Uterus (tissue), 3 donors: ENCODE measurements at regions not wholly inside any gene's neighbourhood (a gene's known extent, or its start where the extent isn't known, plus 50 kb on each side); places are given as distances from the start of the nearest gene placed in this dataset.

Experiments used
- DNase-seq, 2 donors: peaks; one replicate each; pipeline ENCODE4 v3.0.0-alpha.2; 2019 to 2020
- H3K27ac ChIP-seq, 2 donors: fragments of 200-600 bp; sonication (generic); 1 replicate in 1 of 2; 2 replicates in 1 of 2; pipeline ENCODE4 v1.5.1; 2016 to 2018
- H3K27me3 ChIP-seq, 2 donors: fragments of 200-600 bp; sonication (generic); one replicate each; pipeline ENCODE4 v1.5.1; 2018 to 2019; ENCODE audit warnings: control low read depth in 1 of 2
- H3K36me3 ChIP-seq, 2 donors: fragments of 200-600 bp; sonication (generic); one replicate each; pipeline ENCODE4 v1.5.1; 2019; ENCODE audit warnings: control low read depth in 1 of 2
- H3K4me1 ChIP-seq, 2 donors: fragments of 200-600 bp; sonication (generic); one replicate each; pipeline ENCODE4 v1.5.1; 2018 to 2019; ENCODE audit warnings: control low read depth in 1 of 2
- H3K4me3 ChIP-seq, 2 donors: fragments of 200-600 bp; sonication (generic); 1 replicate in 1 of 2; 2 replicates in 1 of 2; pipeline ENCODE4 v1.5.1; 2018 to 2019; ENCODE audit warnings: mild to moderate bottlenecking in 1 of 2
- H3K9me3 ChIP-seq, 2 donors: fragments of 200-600 bp; sonication (generic); one replicate each; pipeline ENCODE4 v1.5.1; 2019; ENCODE audit warnings: control low read depth in 1 of 2
- CTCF ChIP-seq, 4 experiments: fragments of 200-600 bp in 2 of 4; fragments of 450-650 bp in 2 of 4; sonication (generic) in 2 of 4; IDR thresholded peaks; one replicate each; pipeline ENCODE4 v1.5.1; 2016 to 2019; ENCODE audit warnings: antibody characterized with exemption in 4 of 4, mild to moderate bottlenecking in 2 of 4, moderate library complexity in 1 of 4
- POLR2A ChIP-seq, 2 donors: fragments of 450-650 bp; IDR thresholded peaks; one replicate each; pipeline ENCODE4 v1.6.1; 2016; ENCODE audit warnings: antibody characterized with exemption in 2 of 2, mild to moderate bottlenecking in 1 of 2, moderate library complexity in 1 of 2
- intact Hi-C: fragments of 100-400 bp; cut with DNase I; formaldehyde crosslinking; loops from one replicate; pipeline ENCODE4 v1.15.1; 2023; ENCODE audit warnings: low total_unique reads
- donor health status: DM: yes; HTN: yes; CAD: no.

GRCh38 chr1:5480906-5481305, 511.3 kb downstream of the NPHP4 start:
- intact Hi-C loops, result no loop called here
- Histone ChIP-seq H3K27ac (no peak overlapping the region), H3K4me3 (no peak overlapping the region), H3K36me3 (no peaks in the 10 kb centered on the region), H3K27me3 (no peaks in the 10 kb centered on the region), H3K4me1 (no peaks in the 10 kb centered on the region), H3K9me3 (no peaks in the 10 kb centered on the region)
- DNase-seq, result no peak
- TF ChIP-seq CTCF (IDR thresholded peaks at IDR 0.05), result no peak
- no peak for TF ChIP-seq POLR2A (IDR thresholded peaks at IDR 0.05)

GRCh38 chr1:5479876-5480646, 512.2 kb downstream of the NPHP4 start:
- no peak overlapping the region for H3K27ac ChIP-seq
- no peak overlapping the region for H3K4me3 ChIP-seq
- no peak for DNase-seq
- TF ChIP-seq POLR2A (IDR thresholded peaks at IDR 0.05) (no peak), CTCF (IDR thresholded peaks at IDR 0.05) (no peak)
- no peaks in the 10 kb centered on the region for H3K4me1 ChIP-seq
- no peaks in the 10 kb centered on the region for H3K27me3 ChIP-seq
- no peaks in the 10 kb centered on the region for H3K9me3 ChIP-seq
- no peaks in the 10 kb centered on the region for H3K36me3 ChIP-seq
- intact Hi-C loops, result no loop called here

- Histone ChIP-seq H3K4me1 (no peaks in the 10 kb centered on the region), H3K9me3 (no peaks in the 10 kb centered on the region), H3K27me3 (no peaks in the 10 kb centered on the region), H3K27ac (no peak overlapping the region), H3K4me3 (no peak overlapping the region), H3K36me3 (no peaks in the 10 kb centered on the region)
- intact Hi-C loops, result no loop called here
- DNase-seq, result no peak
- no peak for TF ChIP-seq CTCF (IDR thresholded peaks at IDR 0.05)
These were observed 513.3 kb downstream of the NPHP4 start for GRCh38 chr1:5478961-5479360.

- intact Hi-C loops, result no loop called here
- H3K4me1 ChIP-seq, result no peaks in the 10 kb centered on the region
- H3K4me3 ChIP-seq, result no peak overlapping the region
- H3K36me3 ChIP-seq, result no peaks in the 10 kb centered on the region
- DNase-seq, result no peak
- H3K9me3 ChIP-seq, result no peaks in the 10 kb centered on the region
- TF ChIP-seq POLR2A (IDR thresholded peaks at IDR 0.05) (no peak), CTCF (IDR thresholded peaks at IDR 0.05) (no peak)
- no peaks in the 10 kb centered on the region for H3K27me3 ChIP-seq
- no peak overlapping the region for H3K27ac ChIP-seq
These were observed 514.0 kb downstream of the NPHP4 start for GRCh38 chr1:5478156-5478695.

- no peaks in the 10 kb centered on the region for H3K36me3 ChIP-seq
- no peaks in the 10 kb centered on the region for H3K4me1 ChIP-seq
- no peaks in the 10 kb centered on the region for H3K9me3 ChIP-seq
- no peak overlapping the region for H3K4me3 ChIP-seq
- H3K27me3 ChIP-seq, result no peaks in the 10 kb centered on the region
- TF ChIP-seq POLR2A (IDR thresholded peaks at IDR 0.05) (no peak), CTCF (IDR thresholded peaks at IDR 0.05) (no peak)
- intact Hi-C loops, result no loop called here
- no peak for DNase-seq
- H3K27ac ChIP-seq, result no peak overlapping the region
These were observed 514.5 kb downstream of the NPHP4 start for GRCh38 chr1:5477716-5478115.
